Smooth muscle cell (in vitro differentiated cells): ENCODE measurements at regions not wholly inside any gene's neighbourhood (a gene's known extent, or its start where the extent isn't known, plus 50 kb on each side); places are given as distances from the start of the nearest gene placed in this dataset.

Experiments
- DNase-seq: peaks from one replicate; lab custom pipeline; 2025; ENCODE audit not compliant: unreplicated experiment; lab: John Stamatoyannopoulos, UW
- H2AFZ ChIP-seq: fragments of 200-600 bp; sonication (generic); 2 replicates; pipeline ENCODE4 v1.6.0; 2016; ENCODE audit warnings: antibody characterized with exemption, low read depth, mild to moderate bottlenecking
- H3F3A ChIP-seq: fragments of 200-600 bp; sonication (generic); 2 replicates; pipeline ENCODE4 v1.6.0; 2017; ENCODE audit warnings: antibody characterized with exemption, low read depth
- H3K27ac ChIP-seq: fragments of 200-600 bp; sonication (generic); 2 replicates; pipeline ENCODE4 v1.5.1; 2016; ENCODE audit warnings: low read depth, mild to moderate bottlenecking
- H3K27me3 ChIP-seq: fragments of 200-600 bp; sonication (generic); 2 replicates; pipeline ENCODE4 v1.6.1; 2016; ENCODE audit warnings: low read depth, mild to moderate bottlenecking
- H3K36me3 ChIP-seq: fragments of 200-600 bp; sonication (generic); 2 replicates; pipeline ENCODE4 v1.5.1; 2016; ENCODE audit warnings: low read depth
- H3K4me1 ChIP-seq: fragments of 200-600 bp; sonication (generic); 2 replicates; pipeline ENCODE4 v1.5.1; 2016; ENCODE audit warnings: low read depth
- H3K4me2 ChIP-seq: fragments of 200-600 bp; sonication (generic); 2 replicates; pipeline ENCODE4 v1.6.0; 2016; ENCODE audit warnings: mild to moderate bottlenecking
- H3K4me3 ChIP-seq: fragments of 200-600 bp; sonication (generic); 2 replicates; pipeline ENCODE4 v1.5.1; 2016; ENCODE audit warnings: mild to moderate bottlenecking
- H3K79me2 ChIP-seq: fragments of 200-600 bp; sonication (generic); 2 replicates; pipeline ENCODE4 v1.6.0; 2016; ENCODE audit warnings: low read depth, mild to moderate bottlenecking
- H3K9ac ChIP-seq: fragments of 200-600 bp; sonication (generic); 2 replicates; pipeline ENCODE4 v1.6.0; 2016; ENCODE audit warnings: low read depth
- H3K9me3 ChIP-seq: fragments of 200-600 bp; sonication (generic); replicated peaks from 2 replicates; pipeline ENCODE4 v1.5.1; 2016; ENCODE audit warnings: low read depth
- H4K20me1 ChIP-seq: fragments of 200-600 bp; sonication (generic); 2 replicates; pipeline ENCODE4 v1.6.0; 2016; ENCODE audit warnings: low read depth
- CTCF ChIP-seq: fragments of 200-600 bp; sonication (generic); IDR thresholded peaks from 2 replicates; pipeline ENCODE4 v1.5.1; 2017; ENCODE audit warnings: borderline replicate concordance, mild to moderate bottlenecking, antibody characterized with exemption; ENCODE audit not compliant: insufficient read depth, poor library complexity, severe bottlenecking
- WGBS: methylation state at CpG from one replicate; pipeline ENCODE4 v1.1.7; 2016; ENCODE audit warnings: low lambda C conversion rate; 5-methylcytosine and 5-hydroxymethylcytosine counted together

GRCh38 chr6:134451529-134451928 lies 133.6 kb upstream of the SGK1 start:
- Histone ChIP-seq H4K20me1 (no peaks in the 10 kb centered on the region), H3K4me1 (no peaks in the 10 kb centered on the region), H3K79me2 (no peaks in the 10 kb centered on the region), H3F3A (no peaks in the 10 kb centered on the region), H3K36me3 (no peaks in the 10 kb centered on the region), H3K9ac (no peak overlapping the region), H3K4me3 (no peak overlapping the region), H3K4me2 (no peak overlapping the region), H3K9me3 (no peaks in the 10 kb centered on the region), H2AFZ (no peak overlapping the region), H3K27me3 (no peaks in the 10 kb centered on the region), H3K27ac (no peak overlapping the region)
- 94% methylated on average over 1 of the region's 1 CpG for WGBS
- DNase-seq: no peak
- no peak for TF ChIP-seq CTCF

- TF ChIP-seq CTCF: no peak
- no peaks in the 10 kb centered on the region for H3K9me3 ChIP-seq
- H2AFZ ChIP-seq: no peak overlapping the region
- no peaks in the 10 kb centered on the region for H4K20me1 ChIP-seq
- H3K27me3 ChIP-seq: no peaks in the 10 kb centered on the region
- no peak overlapping the region for H3K4me2 ChIP-seq
- no peaks in the 10 kb centered on the region for H3K79me2 ChIP-seq
- H3K4me1 ChIP-seq: no peaks in the 10 kb centered on the region
- no peaks in the 10 kb centered on the region for H3F3A ChIP-seq
- H3K36me3 ChIP-seq: no peaks in the 10 kb centered on the region
- no peak for DNase-seq
- no peak overlapping the region for H3K27ac ChIP-seq
- H3K4me3 ChIP-seq: no peak overlapping the region
- WGBS: 98% methylated on average over 2 of the region's 2 CpGs
- no peak overlapping the region for H3K9ac ChIP-seq
Observed at GRCh38 chr6:134449781-134450180, 131.9 kb upstream of the SGK1 start.

- Histone ChIP-seq H3K4me1 (no peaks in the 10 kb centered on the region), H3K4me3 (no peak overlapping the region), H3K9me3 (no peaks in the 10 kb centered on the region), H3K27ac (no peak overlapping the region), H3F3A (no peaks in the 10 kb centered on the region), H4K20me1 (no peaks in the 10 kb centered on the region), H2AFZ (no peak overlapping the region), H3K27me3 (no peaks in the 10 kb centered on the region), H3K79me2 (no peaks in the 10 kb centered on the region), H3K36me3 (no peaks in the 10 kb centered on the region), H3K9ac (no peak overlapping the region), H3K4me2 (no peak overlapping the region)
- no peak for TF ChIP-seq CTCF
- 94% methylated on average over 1 of the region's 1 CpG for WGBS
- DNase-seq: no peak
Observed at GRCh38 chr6:134449004-134449403, 131.1 kb upstream of the SGK1 start.

- H3K9ac ChIP-seq: no peak overlapping the region
Observed at GRCh38 chr6:134447883-134448387, 130.0 kb upstream of the SGK1 start.

More at GRCh38 chr6:134447883-134448387, 130.0 kb upstream of the SGK1 start:
- Histone ChIP-seq H3K9me3 (no peaks in the 10 kb centered on the region), H3K4me3 (no peak overlapping the region), H3K4me1 (no peaks in the 10 kb centered on the region), H3K79me2 (no peaks in the 10 kb centered on the region), H3K27ac (no peak overlapping the region), H3K27me3 (no peaks in the 10 kb centered on the region), H3K4me2 (no peak overlapping the region), H3K36me3 (no peaks in the 10 kb centered on the region), H4K20me1 (no peaks in the 10 kb centered on the region), H2AFZ (no peak overlapping the region), H3F3A (no peaks in the 10 kb centered on the region)
- TF ChIP-seq CTCF: no peak
- no peak for DNase-seq
- WGBS: 76% methylated on average over 3 of the region's 3 CpGs
